ENCODE measurements at regions not wholly inside any gene's neighbourhood (a gene's known extent, or its start where the extent isn't known, plus 50 kb on each side); places are given as distances from the start of the nearest gene placed in this dataset.

GRCh38 chr11:71354394-71355105 lies 93.6 kb downstream of the DHCR7 start:
- no peaks in the 10 kb centered on the region for H3K4me1 ChIP-seq
- no peaks in the 10 kb centered on the region for H3K27me3 ChIP-seq
- ATAC-seq (ENCODE audit: low FRiP score in 2 of 2) (no peak), DNase-seq (no peak)
- WGBS, 2 donors: 67 to 72% methylated on average over 3 to 4 of the region's 4 CpGs
- no peaks in the 10 kb centered on the region for H3K9me3 ChIP-seq
- H3K4me3 ChIP-seq: no peak overlapping the region
- TF ChIP-seq, protein P1, sequence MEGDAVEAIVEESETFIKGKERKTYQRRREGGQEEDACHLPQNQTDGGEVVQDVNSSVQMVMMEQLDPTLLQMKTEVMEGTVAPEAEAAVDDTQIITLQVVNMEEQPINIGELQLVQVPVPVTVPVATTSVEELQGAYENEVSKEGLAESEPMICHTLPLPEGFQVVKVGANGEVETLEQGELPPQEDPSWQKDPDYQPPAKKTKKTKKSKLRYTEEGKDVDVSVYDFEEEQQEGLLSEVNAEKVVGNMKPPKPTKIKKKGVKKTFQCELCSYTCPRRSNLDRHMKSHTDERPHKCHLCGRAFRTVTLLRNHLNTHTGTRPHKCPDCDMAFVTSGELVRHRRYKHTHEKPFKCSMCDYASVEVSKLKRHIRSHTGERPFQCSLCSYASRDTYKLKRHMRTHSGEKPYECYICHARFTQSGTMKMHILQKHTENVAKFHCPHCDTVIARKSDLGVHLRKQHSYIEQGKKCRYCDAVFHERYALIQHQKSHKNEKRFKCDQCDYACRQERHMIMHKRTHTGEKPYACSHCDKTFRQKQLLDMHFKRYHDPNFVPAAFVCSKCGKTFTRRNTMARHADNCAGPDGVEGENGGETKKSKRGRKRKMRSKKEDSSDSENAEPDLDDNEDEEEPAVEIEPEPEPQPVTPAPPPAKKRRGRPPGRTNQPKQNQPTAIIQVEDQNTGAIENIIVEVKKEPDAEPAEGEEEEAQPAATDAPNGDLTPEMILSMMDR (IDR thresholded peaks at IDR 0.05): no peak
- TF ChIP-seq POLR2AphosphoS5 (IDR thresholded peaks at IDR 0.05) (no peak), EP300 (IDR thresholded peaks at IDR 0.05) (no peak), POLR2A (IDR thresholded peaks at IDR 0.05) (no peak)
- H3K27ac ChIP-seq: no peak overlapping the region
- no peaks in the 10 kb centered on the region for H3K36me3 ChIP-seq

DNA sequence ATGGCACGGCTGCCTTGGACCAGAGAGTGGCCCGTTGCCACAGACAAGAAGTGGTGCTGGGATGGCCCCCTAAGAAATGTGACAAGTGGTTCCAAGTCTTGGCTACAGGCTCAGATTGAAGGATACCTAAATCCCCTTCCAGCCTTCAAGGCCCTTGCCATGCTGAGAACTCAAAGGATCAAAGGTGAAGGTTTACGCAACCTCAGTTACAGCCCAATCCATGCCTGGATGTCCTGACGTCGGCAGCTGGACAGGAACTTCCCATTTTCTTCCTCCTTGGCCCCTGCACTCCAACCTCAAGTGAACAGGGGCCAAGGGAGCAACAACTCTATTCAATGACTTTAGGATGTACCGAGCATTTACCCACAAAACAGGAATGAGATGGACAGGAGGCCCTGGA lies 95.4 kb downstream of the DHCR7 start:
- Histone ChIP-seq H3K4me1 (no peaks in the 10 kb centered on the region), H3K36me3 (no peaks in the 10 kb centered on the region), H3K4me3 (no peak overlapping the region), H3K9me3 (no peaks in the 10 kb centered on the region), H3K27ac (no peak overlapping the region), H3K27me3 (no peaks in the 10 kb centered on the region)
- TF ChIP-seq EP300 (IDR thresholded peaks at IDR 0.05): no peak
- TF ChIP-seq POLR2A (IDR thresholded peaks at IDR 0.05): no peak
- TF ChIP-seq, protein P1 (IDR thresholded peaks at IDR 0.05): no peak
- TF ChIP-seq POLR2AphosphoS5 (IDR thresholded peaks at IDR 0.05): no peak
- 70 to 74% methylated on average over 6 of the region's 6 CpGs for WGBS, 2 donors
- no peak for ATAC-seq (ENCODE audit: low FRiP score in 2 of 2)
- no peak for DNase-seq

- no peak for DNase-seq
- Histone ChIP-seq H3K4me1 (no peaks in the 10 kb centered on the region), H3K27me3 (no peaks in the 10 kb centered on the region), H3K36me3 (no peaks in the 10 kb centered on the region), H3K9me3 (no peaks in the 10 kb centered on the region), H3K4me3 (no peak overlapping the region), H3K27ac (no peak overlapping the region)
- WGBS, 2 donors: 78 to 89% methylated on average over 8 of the region's 8 CpGs
- TF ChIP-seq POLR2A (IDR thresholded peaks at IDR 0.05) (no peak), EP300 (IDR thresholded peaks at IDR 0.05) (no peak), POLR2AphosphoS5 (IDR thresholded peaks at IDR 0.05) (no peak)
- TF ChIP-seq, protein P1 (IDR thresholded peaks at IDR 0.05): no peak
- ATAC-seq (ENCODE audit: low FRiP score in 2 of 2): no peak
These were observed 96.0 kb downstream of the DHCR7 start for GRCh38 chr11:71352226-71352625.

DNA sequence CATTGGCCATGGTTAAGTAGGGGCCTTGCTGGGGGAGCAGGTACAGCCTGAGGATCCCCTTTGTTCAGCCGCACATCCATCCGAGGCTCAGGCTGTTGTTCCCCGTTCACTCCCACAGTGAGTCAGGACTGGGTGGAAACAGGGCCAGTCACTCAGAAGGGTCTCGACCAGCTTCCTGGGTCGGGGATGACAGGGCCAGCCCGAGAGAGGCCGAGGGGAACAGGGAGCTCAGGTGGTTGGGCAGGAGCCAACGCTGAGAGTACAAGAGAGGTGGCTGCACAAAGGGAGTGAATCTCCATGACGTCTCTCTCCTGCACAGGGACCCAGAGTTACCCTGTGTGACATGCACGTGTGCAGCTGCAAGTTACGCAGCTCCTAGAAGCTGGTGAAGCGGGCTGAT lies 97.2 kb upstream of the SHANK2 start:
- ATAC-seq (ENCODE audit: low FRiP score in 2 of 2): no peak
- H3K27ac ChIP-seq: no peak overlapping the region
- H3K36me3 ChIP-seq: no peaks in the 10 kb centered on the region
- TF ChIP-seq POLR2AphosphoS5 (IDR thresholded peaks at IDR 0.05) (no peak), EP300 (IDR thresholded peaks at IDR 0.05) (no peak), POLR2A (IDR thresholded peaks at IDR 0.05) (no peak)
- TF ChIP-seq, protein P1 (IDR thresholded peaks at IDR 0.05): no peak
- no peaks in the 10 kb centered on the region for H3K4me1 ChIP-seq
- no peaks in the 10 kb centered on the region for H3K27me3 ChIP-seq
- no peak overlapping the region for H3K4me3 ChIP-seq
- H3K9me3 ChIP-seq: no peaks in the 10 kb centered on the region
- DNase-seq: no peak
- 70% methylated on average over 12 of the region's 12 CpGs; no CpG with 5 or more reads in 1 of the 2 donors for WGBS, 2 donors

DNA sequence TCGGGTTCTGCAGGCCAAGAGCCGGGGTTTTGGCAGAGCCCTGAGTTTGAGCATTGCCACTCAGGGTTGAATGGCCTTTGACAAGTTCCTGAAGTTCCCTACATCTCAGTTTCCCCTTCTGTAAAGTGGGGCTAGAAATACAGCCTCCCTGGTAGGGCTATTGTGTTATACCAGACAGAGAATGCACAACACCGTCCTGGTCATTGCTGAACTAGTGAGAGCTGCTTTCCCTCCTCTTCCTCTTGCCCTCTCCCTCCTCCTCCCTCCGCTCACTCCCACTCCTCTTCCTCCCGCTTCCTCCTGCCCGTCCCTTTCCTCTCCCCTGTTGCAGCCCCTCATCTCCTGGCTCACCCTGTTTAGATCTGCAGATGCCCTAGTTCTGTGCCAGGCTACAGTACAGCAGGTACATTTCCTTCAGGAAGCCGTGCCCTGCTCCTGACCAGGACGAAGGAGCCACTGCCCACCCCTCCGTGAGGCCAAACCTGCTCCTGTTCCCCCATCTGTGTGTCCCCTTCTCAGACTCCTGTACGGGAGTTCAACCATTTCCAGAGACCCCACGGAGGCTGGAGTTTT lies 91.5 kb upstream of the SHANK2 start:
- ATAC-seq (ENCODE audit: low FRiP score in 2 of 2) (no peak), DNase-seq (no peak)
- Histone ChIP-seq H3K27ac (no peak overlapping the region), H3K36me3 (no peaks in the 10 kb centered on the region), H3K4me3 (no peak overlapping the region), H3K27me3 (no peaks in the 10 kb centered on the region), H3K9me3 (no peaks in the 10 kb centered on the region), H3K4me1 (peaks cover 0 to 6% (median 2%) of the 10 kb centered on the region in 4 donors)
- WGBS, 2 donors: 72 to 73% methylated on average over 10 to 11 of the region's 11 CpGs
- TF ChIP-seq POLR2AphosphoS5 (IDR thresholded peaks at IDR 0.05): no peak
- TF ChIP-seq, protein P1 (IDR thresholded peaks at IDR 0.05): no peak

Measured in upper lobe of left lung (tissue), 6 donors.